ENCODE measurements at regions not wholly inside any gene's neighbourhood (a gene's known extent, or its start where the extent isn't known, plus 50 kb on each side); places are given as distances from the start of the nearest gene placed in this dataset.

GRCh38 chr15:69939513-69940440, 157.9 kb downstream of the TLE3 start:
- DNase-seq, result no peak

GRCh38 chr15:69940441-69941300, 157.0 kb downstream of the TLE3 start:
- no peak for DNase-seq

DNA sequence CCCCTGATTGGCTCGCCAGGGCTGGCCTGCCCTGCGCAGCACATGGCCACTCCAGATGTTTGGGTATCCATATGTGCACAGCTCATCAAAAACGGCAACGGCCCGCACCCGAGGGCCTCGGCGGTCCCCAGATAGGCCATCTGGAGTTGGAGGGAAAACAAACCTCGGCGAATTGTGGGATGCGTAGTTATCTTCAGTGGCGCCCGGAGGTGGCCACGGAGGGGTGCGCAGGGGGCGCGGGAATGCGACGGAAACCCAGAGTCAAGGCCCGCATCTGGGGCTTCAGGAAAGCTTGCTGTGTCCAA, 156.5 kb downstream of the TLE3 start:
- DNase-seq, result no peak

- DNase-seq, result no peak
Observed at GRCh38 chr15:69941706-69942495, 155.8 kb downstream of the TLE3 start.

GRCh38 chr15:69943637-69944036, 154.1 kb downstream of the TLE3 start:
- DNase-seq, result no peak

- DNase-seq, result no peak
Observed at GRCh38 chr15:69945729-69946128, 152.0 kb downstream of the TLE3 start.

DNA sequence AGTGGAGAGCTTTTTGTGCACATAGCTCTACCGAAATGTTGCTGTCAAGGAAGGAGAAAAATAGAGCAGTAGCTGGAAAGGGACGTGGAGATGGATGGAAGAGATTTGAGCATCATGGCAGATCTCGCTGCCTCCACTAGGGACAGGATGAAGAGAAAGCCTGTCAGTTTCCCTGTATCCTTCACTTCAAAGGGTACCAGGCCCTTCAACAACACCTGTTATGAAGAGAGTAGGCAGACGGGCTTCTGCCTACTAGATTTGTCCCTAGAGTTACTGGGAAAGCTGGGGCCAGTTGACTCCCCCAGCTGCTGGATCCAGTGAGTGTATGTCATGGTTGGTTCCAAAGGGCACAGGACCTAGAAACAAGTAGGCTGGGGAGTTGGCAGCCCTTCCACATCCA, 150.8 kb downstream of the TLE3 start:
- DNase-seq, result no peak

GRCh38 chr15:69947394-69947793, 150.3 kb downstream of the TLE3 start:
- no peak for DNase-seq

DNA sequence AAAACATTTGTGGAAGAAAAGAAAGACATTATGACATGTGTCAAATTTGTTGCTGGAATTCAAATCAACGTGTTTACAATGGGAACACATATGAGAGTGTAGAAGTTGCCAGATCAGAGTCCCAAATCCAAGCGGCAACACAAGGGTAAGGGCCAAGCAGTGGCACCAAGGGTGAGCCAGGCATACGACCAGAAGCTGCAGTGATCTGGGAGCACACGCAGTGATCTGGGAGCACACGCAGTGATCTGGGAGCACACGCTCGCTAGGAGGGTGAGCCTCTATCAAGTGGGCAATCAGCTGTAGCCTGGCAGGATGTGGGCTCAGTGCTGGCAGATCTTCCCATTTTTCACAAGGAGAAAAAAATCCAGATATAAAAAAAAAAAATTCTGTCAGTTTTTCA, 148.2 kb downstream of the TLE3 start:
- no peak for DNase-seq

DNA sequence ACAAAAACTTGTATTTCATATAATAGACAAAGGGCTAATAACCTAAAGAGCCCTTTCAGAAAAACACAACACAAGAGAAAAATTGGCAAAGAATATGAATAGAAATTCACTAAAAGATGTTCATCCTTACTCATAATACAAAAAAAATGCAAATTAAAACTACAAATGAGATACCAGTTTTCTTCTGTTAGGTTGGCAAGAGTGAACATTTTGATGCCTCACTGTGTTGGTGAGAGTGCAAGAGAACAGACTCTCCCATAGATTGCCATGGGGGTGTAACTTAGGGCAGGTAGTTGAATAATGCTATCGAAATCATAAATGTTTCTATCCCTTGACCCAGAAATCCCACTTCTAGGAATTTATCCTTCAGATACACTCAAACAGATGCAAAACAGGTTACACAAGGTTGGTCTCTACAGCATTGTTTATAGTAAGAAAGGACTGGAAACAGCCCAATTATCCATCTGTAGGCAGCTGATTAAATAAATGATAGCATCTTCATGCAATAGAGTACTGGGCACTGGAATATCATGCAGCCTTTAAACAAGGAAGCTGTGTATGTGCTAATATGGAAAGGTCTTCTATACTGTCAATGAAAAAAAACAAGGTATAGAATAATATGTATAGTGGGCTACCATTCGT, 146.3 kb downstream of the TLE3 start:
- DNase-seq, result no peak

- DNase-seq, result no peak
Observed at GRCh38 chr15:69951898-69952555, 145.7 kb downstream of the TLE3 start.

- DNase-seq, result no peak
Observed at GRCh38 chr15:69953051-69953450, 144.7 kb downstream of the TLE3 start.

DNA sequence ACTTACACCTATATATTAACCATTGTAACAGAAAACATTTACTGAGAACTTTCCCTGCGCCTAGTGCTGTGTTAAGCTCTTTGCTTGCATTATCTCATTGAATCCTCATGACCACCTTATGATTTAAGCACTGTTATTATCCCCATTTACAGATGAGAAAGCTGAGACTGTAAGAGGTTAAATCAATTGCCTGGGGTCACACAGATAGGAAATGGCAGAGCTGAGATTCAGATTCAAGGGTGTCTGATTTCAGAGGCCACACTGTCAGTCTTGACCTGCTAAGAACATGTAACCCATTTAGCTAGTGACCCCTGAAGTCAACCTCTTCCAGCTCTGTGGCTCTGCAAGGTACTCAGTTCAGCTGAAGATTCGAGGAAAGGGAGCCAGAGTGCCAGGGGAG, 143.9 kb downstream of the TLE3 start:
- no peak for DNase-seq

- no peak for DNase-seq
Observed at GRCh38 chr15:69954666-69955065, 143.1 kb downstream of the TLE3 start.

- DNase-seq, result no peak
Observed at GRCh38 chr15:69955240-69955894, 142.3 kb downstream of the TLE3 start.

DNA sequence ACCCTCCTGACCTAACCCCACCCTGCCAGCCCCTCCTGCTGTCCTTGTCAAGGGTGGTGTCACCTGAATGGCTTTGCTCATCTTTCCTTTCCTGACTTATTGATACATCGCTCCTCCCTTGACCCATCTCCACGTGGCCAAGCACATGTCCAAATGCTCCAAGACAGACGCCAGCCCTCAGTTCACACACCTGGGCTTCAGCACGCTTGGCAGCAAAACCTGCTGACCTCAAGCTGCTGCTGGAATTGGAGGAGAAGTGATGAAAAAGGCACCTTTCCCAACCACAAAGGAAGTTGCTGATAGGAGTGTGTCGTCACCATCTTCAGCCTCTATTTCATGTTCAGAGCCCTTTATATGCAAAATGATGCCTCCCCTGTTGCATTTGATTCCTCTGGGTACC, 141.3 kb downstream of the TLE3 start:
- no peak for DNase-seq

GRCh38 chr15:69957175-69957574, 140.5 kb downstream of the TLE3 start:
- DNase-seq, result no peak

DNA sequence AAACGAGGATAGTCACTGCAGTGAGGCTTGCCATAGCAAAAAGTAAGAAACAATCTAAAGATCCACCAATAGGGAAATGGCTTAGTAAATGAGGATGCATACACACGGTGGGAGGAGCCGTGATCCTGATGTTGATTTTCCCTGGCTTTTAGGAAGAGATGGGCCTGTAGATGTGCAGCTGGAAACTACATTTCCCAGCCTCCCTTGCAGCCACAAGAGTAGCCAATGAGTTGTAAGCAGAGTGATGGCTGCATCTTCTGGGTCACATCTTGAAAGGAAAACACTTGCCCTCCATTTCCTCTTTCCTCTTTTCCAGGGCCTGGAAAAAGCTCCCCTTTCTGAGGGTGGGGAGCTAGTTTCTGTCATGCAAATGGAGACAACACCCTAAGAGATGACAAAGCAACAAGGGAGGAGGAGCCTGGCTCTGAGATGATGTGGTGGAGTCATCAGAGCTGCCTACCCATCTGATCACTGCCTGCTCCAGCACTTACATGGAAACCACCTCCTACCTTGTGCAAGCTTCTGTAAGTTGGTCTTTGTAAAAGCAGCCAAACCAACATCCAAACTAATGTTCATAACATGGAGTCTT, 139.1 kb downstream of the TLE3 start:
- DNase-seq, result no peak

DNA sequence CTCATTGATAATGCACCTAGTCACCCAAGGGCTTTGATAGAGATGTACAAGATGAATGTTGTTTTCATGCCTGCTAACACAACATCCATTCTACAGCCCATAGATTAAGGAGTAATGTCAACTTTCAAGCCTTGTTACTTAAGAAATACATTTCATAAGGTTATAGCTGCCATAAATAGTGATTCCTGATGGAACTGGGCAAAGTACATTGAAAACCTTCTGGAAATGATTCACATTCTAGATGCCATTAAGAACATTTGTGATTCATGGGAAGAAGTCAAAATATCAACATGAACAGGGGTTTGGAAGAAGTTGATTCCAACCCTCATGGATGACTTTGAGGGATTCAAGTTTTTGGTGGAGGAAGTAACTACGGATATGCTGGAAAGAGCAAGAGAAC, 135.2 kb downstream of the TLE3 start:
- DNase-seq, result no peak

GRCh38 chr15:69963385-69963784, 134.3 kb downstream of the TLE3 start:
- no peak for DNase-seq

- DNase-seq, result no peak
Observed at GRCh38 chr15:69971771-69972170, 125.9 kb downstream of the TLE3 start.

Data from stimulated activated CD4-positive, alpha-beta T cell treated with anti-CD3 and anti-CD28 coated beads, Interleukin-1b, Interleukin-23, amount 100 ng/mL, for 48 hours (primary cell).